ENCODE measurements at regions not wholly inside any gene's neighbourhood (a gene's known extent, or its start where the extent isn't known, plus 50 kb on each side); places are given as distances from the start of the nearest gene placed in this dataset.
"Not testable (repeated sequence)": the region's sequence is repeated elsewhere in the genome, so short reads cannot be mapped to it uniquely, and the experiment has no call there.

GRCh38 chr6:44022296-44022661 is 105.0 kb downstream of the MRPL14 start:
- intact Hi-C loops (cut with DNase I): no loop called here
- DNase-seq (no peak), ATAC-seq (ENCODE audit: poor library complexity) (no peak)

- intact Hi-C loops (cut with DNase I): no loop called here
- ATAC-seq (ENCODE audit: poor library complexity) (no peak), DNase-seq (no peak)
These were observed 105.5 kb downstream of the MRPL14 start for GRCh38 chr6:44021589-44022295.

- DNase-seq: no peak
- intact Hi-C loops (cut with DNase I): no loop called here
- ATAC-seq (ENCODE audit: poor library complexity): no peak
These were observed 106.4 kb downstream of the MRPL14 start for GRCh38 chr6:44020664-44021425.

GRCh38 chr6:44020148-44020547 is 107.1 kb downstream of the MRPL14 start:
- DNase-seq: peak; percentile 67
- peak; percentile 88 for ATAC-seq (ENCODE audit: poor library complexity)
- intact Hi-C loops (cut with DNase I): no loop called here

- DNase-seq; intact Hi-C loops (cut with DNase I); ATAC-seq (ENCODE audit: poor library complexity): not testable (repeated sequence)
These were observed 109.9 kb downstream of the MRPL14 start for GRCh38 chr6:44017307-44017706.

GRCh38 chr6:44016131-44016870 is 111.0 kb downstream of the MRPL14 start:
- ATAC-seq (ENCODE audit: poor library complexity): no peak
- no peak for DNase-seq
- intact Hi-C loops (cut with DNase I): no loop called here

GRCh38 chr6:44012078-44012493 is 115.2 kb downstream of the MRPL14 start:
- intact Hi-C loops (cut with DNase I): no loop called here
- DNase-seq: no peak
- no peak for ATAC-seq (ENCODE audit: poor library complexity)

- intact Hi-C loops (cut with DNase I): no loop called here
- no peak for ATAC-seq (ENCODE audit: poor library complexity)
- DNase-seq: no peak
These were observed 115.8 kb downstream of the MRPL14 start for GRCh38 chr6:44011350-44011920.

- intact Hi-C loops (cut with DNase I): no loop called here
- ATAC-seq (ENCODE audit: poor library complexity): peak; percentile 83
These were observed 116.6 kb downstream of the MRPL14 start for GRCh38 chr6:44010411-44011349.

GRCh38 chr6:44009425-44010321 is 117.6 kb downstream of the MRPL14 start:
- intact Hi-C loops (cut with DNase I): loop anchor here (5.0 to 10.0 kb wide), 2 partner anchors 68 to 235 kb away; partner anchors contain the start of gene VEGFA
- DNase-seq: peak; percentile 70

More at GRCh38 chr6:44010411-44011349, 116.6 kb downstream of the MRPL14 start:
- peak; percentile 63 for DNase-seq

GRCh38 chr6:44008821-44009370 is 118.4 kb downstream of the MRPL14 start:
- intact Hi-C loops (cut with DNase I): loop anchor here (5.0 to 10.0 kb wide), 2 partner anchors 68 to 234 kb away; partner anchors contain the start of gene VEGFA
- no peak for DNase-seq
- ATAC-seq (ENCODE audit: poor library complexity): no peak

More at GRCh38 chr6:44009425-44010321, 117.6 kb downstream of the MRPL14 start:
- peak; percentile 43 for ATAC-seq (ENCODE audit: poor library complexity)

GRCh38 chr6:44007818-44008621 is 119.2 kb downstream of the MRPL14 start:
- no peak for DNase-seq
- intact Hi-C loops (cut with DNase I): loop anchor here (5.0 to 10.0 kb wide), 2 partner anchors 69 to 233 kb away; partner anchors contain the start of gene VEGFA
- ATAC-seq (ENCODE audit: poor library complexity): no peak

GRCh38 chr6:44006872-44007303 is 120.4 kb downstream of the MRPL14 start:
- no peak for ATAC-seq (ENCODE audit: poor library complexity)
- intact Hi-C loops (cut with DNase I): loop anchor here (5.0 to 10.0 kb wide), 2 partner anchors 70 to 232 kb away; partner anchors contain the start of gene VEGFA
- no peak for DNase-seq

- no peak for DNase-seq
- no peak for ATAC-seq (ENCODE audit: poor library complexity)
- intact Hi-C loops (cut with DNase I): loop anchor here (5.0 to 10.0 kb wide), 2 partner anchors 71 to 231 kb away; partner anchors contain the start of gene VEGFA
These were observed 121.0 kb downstream of the MRPL14 start for GRCh38 chr6:44006123-44006871.

GRCh38 chr6:44005507-44005903 is 121.7 kb downstream of the MRPL14 start:
- intact Hi-C loops (cut with DNase I): loop anchor here (5.0 to 10.0 kb wide), 2 partner anchors 72 to 231 kb away; partner anchors contain the start of gene VEGFA
- ATAC-seq (ENCODE audit: poor library complexity) (peak; percentile 54), DNase-seq (no peak)
